HG03025 (cell line): ENCODE measurements at regions not wholly inside any gene's neighbourhood (a gene's known extent, or its start where the extent isn't known, plus 50 kb on each side); places are given as distances from the start of the nearest gene placed in this dataset.

Source experiments
- ATAC-seq: cut with Tn5 transposase; IDR thresholded peaks from one replicate; pipeline ENCODE4 v1.9.1; 2021; ENCODE audit warnings: mild to moderate bottlenecking, moderate library complexity; ENCODE audit not compliant: unreplicated experiment, low FRiP score

GRCh38 chr2:224264259-224264658 is 137.6 kb downstream of the FAM124B start:
- no peak for ATAC-seq

- ATAC-seq: no peak
These were observed 138.3 kb downstream of the FAM124B start for GRCh38 chr2:224263571-224264043.

- no peak for ATAC-seq
These were observed 140.6 kb downstream of the FAM124B start for GRCh38 chr2:224261326-224261725.

- ATAC-seq: no peak
These were observed 141.4 kb downstream of the FAM124B start for GRCh38 chr2:224260372-224261020.

- no peak for ATAC-seq
These were observed 142.1 kb downstream of the FAM124B start for GRCh38 chr2:224259831-224260230.

GRCh38 chr2:224258059-224258458 is 143.8 kb downstream of the FAM124B start:
- no peak for ATAC-seq

- ATAC-seq: no peak
These were observed 144.8 kb downstream of the FAM124B start for GRCh38 chr2:224257156-224257555.

GRCh38 chr2:224253464-224253863 is 148.4 kb downstream of the FAM124B start:
- ATAC-seq: no peak

GRCh38 chr2:224252631-224253030 is 149.3 kb downstream of the FAM124B start:
- no peak for ATAC-seq

- no peak for ATAC-seq
These were observed 152.9 kb downstream of the FAM124B start for GRCh38 chr2:224248944-224249371.

GRCh38 chr2:224242561-224242960 is 159.3 kb downstream of the FAM124B start:
- no peak for ATAC-seq

- no peak for ATAC-seq
These were observed 160.1 kb downstream of the FAM124B start for GRCh38 chr2:224241812-224242211.

GRCh38 chr2:224241001-224241400 is 160.9 kb downstream of the FAM124B start:
- ATAC-seq: no peak

- ATAC-seq: no peak
These were observed 177.9 kb downstream of the FAM124B start for GRCh38 chr2:224223851-224224555.

GRCh38 chr2:224222974-224223373 is 178.9 kb downstream of the FAM124B start:
- ATAC-seq: no peak

- no peak for ATAC-seq
These were observed 179.6 kb downstream of the FAM124B start for GRCh38 chr2:224222291-224222690.

- no peak for ATAC-seq
These were observed 180.4 kb downstream of the FAM124B start for GRCh38 chr2:224221455-224221913.

- no peak for ATAC-seq
These were observed 181.2 kb downstream of the FAM124B start for GRCh38 chr2:224220586-224221255.

GRCh38 chr2:224219781-224220180 is 180.7 kb upstream of the SERPINE2 start:
- no peak for ATAC-seq

GRCh38 chr2:224217962-224218347 is 178.9 kb upstream of the SERPINE2 start:
- ATAC-seq: no peak

GRCh38 chr2:224217233-224217961 is 178.3 kb upstream of the SERPINE2 start:
- ATAC-seq: no peak
